DND-41 (cell line): ENCODE measurements at regions not wholly inside any gene's neighbourhood (a gene's known extent, or its start where the extent isn't known, plus 50 kb on each side); places are given as distances from the start of the nearest gene placed in this dataset.

Source experiments
- CTCF ChIP-seq: IDR thresholded peaks from 2 replicates; pipeline ENCODE4 v1.5.1; 2012; ENCODE audit warnings: borderline replicate concordance, low read length, moderate library complexity, mild to moderate bottlenecking; ENCODE audit not compliant: poor library complexity, severe bottlenecking; ENCODE audit errors: extremely low read depth
- EZH2 ChIP-seq: IDR thresholded peaks from 3 replicates; pipeline ENCODE4 v1.6.1; 2012; ENCODE audit warnings: borderline replicate concordance, low read depth, mild to moderate bottlenecking, moderate library complexity, low read length, inconsistent platforms; ENCODE audit not compliant: severe bottlenecking

GRCh38 chr6:134826889-134827737, 122.8 kb downstream of the ALDH8A1 start:
- TF ChIP-seq EZH2: no peak
- no peak for TF ChIP-seq CTCF
